HG03520 (cell line): ENCODE measurements at regions not wholly inside any gene's neighbourhood (a gene's known extent, or its start where the extent isn't known, plus 50 kb on each side); places are given as distances from the start of the nearest gene placed in this dataset.
"Not testable (repeated sequence)": the region's sequence is repeated elsewhere in the genome, so short reads cannot be mapped to it uniquely, and the experiment has no call there.

Experiments
- ATAC-seq: cut with Tn5 transposase; IDR thresholded peaks from one replicate; pipeline ENCODE4 v1.9.1; 2021; ENCODE audit warnings: mild to moderate bottlenecking, moderate library complexity; ENCODE audit not compliant: unreplicated experiment

GRCh38 chr6:44733868-44734267, 346.4 kb downstream of the CDC5L start:
- ATAC-seq, result no peak

- ATAC-seq, result no peak
Measured at GRCh38 chr6:44734886-44735629, 347.6 kb downstream of the CDC5L start.

GRCh38 chr6:44735630-44735963, 348.1 kb downstream of the CDC5L start:
- no peak for ATAC-seq

GRCh38 chr6:44737341-44737740, 349.8 kb downstream of the CDC5L start:
- no peak for ATAC-seq

- no peak for ATAC-seq
Measured at GRCh38 chr6:44737829-44738528, 350.5 kb downstream of the CDC5L start.

GRCh38 chr6:44738601-44739146, 351.2 kb downstream of the CDC5L start:
- no peak for ATAC-seq

- no peak for ATAC-seq
Measured at GRCh38 chr6:44739181-44739580, 351.7 kb downstream of the CDC5L start.

GRCh38 chr6:44740566-44741120, 353.1 kb downstream of the CDC5L start:
- no peak for ATAC-seq

- no peak for ATAC-seq
Measured at GRCh38 chr6:44742201-44742600, 354.7 kb downstream of the CDC5L start.

GRCh38 chr6:44742828-44743372, 355.4 kb downstream of the CDC5L start:
- ATAC-seq, result no peak

- not testable (repeated sequence) for ATAC-seq
Measured at GRCh38 chr6:44760116-44760515, 372.6 kb downstream of the CDC5L start.

GRCh38 chr6:44761046-44761445, 373.5 kb downstream of the CDC5L start:
- no peak for ATAC-seq

- ATAC-seq, result no peak
Measured at GRCh38 chr6:44762496-44762895, 375.0 kb downstream of the CDC5L start.

GRCh38 chr6:44771647-44772415, 384.3 kb downstream of the CDC5L start:
- no peak for ATAC-seq

GRCh38 chr6:44772838-44773237, 385.3 kb downstream of the CDC5L start:
- no peak for ATAC-seq

- ATAC-seq, result no peak
Measured at GRCh38 chr6:44775121-44775520, 387.6 kb downstream of the CDC5L start.

- ATAC-seq, result no peak
Measured at GRCh38 chr6:44776344-44776743, 388.8 kb downstream of the CDC5L start.

GRCh38 chr6:44778513-44778912, 391.0 kb downstream of the CDC5L start:
- no peak for ATAC-seq
